OCI-LY1 (cell line): ENCODE measurements at regions not wholly inside any gene's neighbourhood (a gene's known extent, or its start where the extent isn't known, plus 50 kb on each side); places are given as distances from the start of the nearest gene placed in this dataset.

Experiments
- H2AFZ ChIP-seq: fragments of 200-600 bp; sonication (generic), shearing (Covaris generic); 2 replicates; pipeline ENCODE4 v1.6.0; 2014; ENCODE audit warnings: antibody characterized with exemption, mild to moderate bottlenecking, low read length
- H3F3A ChIP-seq: fragments of 200-600 bp; sonication (generic), shearing (Covaris generic); 2 replicates; pipeline ENCODE4 v1.6.0; 2014; ENCODE audit warnings: mild to moderate bottlenecking, antibody characterized with exemption, low read length, moderate library complexity; ENCODE audit not compliant: insufficient read depth
- H3K27ac ChIP-seq: fragments of 200-600 bp; sonication (generic); 2 replicates; pipeline ENCODE4 v1.5.1; 2014; ENCODE audit warnings: low read length, mixed run types, mild to moderate bottlenecking, low read depth; ENCODE audit not compliant: poor library complexity, severe bottlenecking
- H3K27me3 ChIP-seq: fragments of 200-600 bp; sonication (generic); 2 replicates; pipeline ENCODE4 v1.6.0; 2014; ENCODE audit warnings: antibody characterized with exemption, mild to moderate bottlenecking, low read length, moderate library complexity; ENCODE audit not compliant: insufficient read depth
- H3K36me3 ChIP-seq: fragments of 200-600 bp; sonication (generic); 2 replicates; pipeline ENCODE4 v1.6.1; 2014; ENCODE audit warnings: mild to moderate bottlenecking, antibody characterized with exemption, low read length, moderate library complexity, mixed read lengths; ENCODE audit not compliant: insufficient read depth
- H3K4me1 ChIP-seq: fragments of 200-600 bp; sonication (generic); 2 replicates; pipeline ENCODE4 v1.5.1; 2014; ENCODE audit warnings: mild to moderate bottlenecking, low read length, moderate library complexity; ENCODE audit not compliant: insufficient read depth, severe bottlenecking
- H3K4me2 ChIP-seq: fragments of 200-600 bp; sonication (generic), shearing (Covaris generic); 2 replicates; pipeline ENCODE4 v1.6.1; 2014; ENCODE audit warnings: low read length
- H3K4me3 ChIP-seq: fragments of 200-600 bp; sonication (generic); 2 replicates; pipeline ENCODE4 v1.5.1; 2014; ENCODE audit warnings: low read length, low read depth, mild to moderate bottlenecking, mixed read lengths; ENCODE audit not compliant: poor library complexity, severe bottlenecking
- H3K79me2 ChIP-seq: fragments of 200-600 bp; shearing (Covaris generic); 2 replicates; pipeline ENCODE4 v1.6.1; 2016; ENCODE audit warnings: mixed run types, low read length, mixed read lengths; ENCODE audit not compliant: insufficient read depth
- H3K9ac ChIP-seq: fragments of 200-600 bp; sonication (generic), shearing (Covaris generic); 2 replicates; pipeline ENCODE4 v1.6.1; 2014; ENCODE audit warnings: mild to moderate bottlenecking, low read length, mixed read lengths
- H3K9me2 ChIP-seq: fragments of 200-600 bp; sonication (generic), shearing (Covaris generic); 2 replicates; pipeline ENCODE4 v1.6.1; 2014; ENCODE audit warnings: low read depth, mild to moderate bottlenecking, low read length, mixed read lengths
- H3K9me3 ChIP-seq: fragments of 200-600 bp; shearing (Covaris generic); 2 replicates; pipeline ENCODE4 v1.6.1; 2014; ENCODE audit warnings: low read length, mixed read lengths
- H4K20me1 ChIP-seq: fragments of 200-600 bp; sonication (generic), shearing (Covaris generic); 2 replicates; pipeline ENCODE4 v1.6.0; 2016; ENCODE audit warnings: mild to moderate bottlenecking, low read length; ENCODE audit not compliant: insufficient read depth
- EZH2 ChIP-seq: fragments of 200-600 bp; sonication (generic), shearing (Covaris generic); IDR thresholded peaks from 2 replicates; pipeline ENCODE4 v1.8.0; 2017; ENCODE audit warnings: borderline replicate concordance, mixed run types, mild to moderate bottlenecking, antibody characterized with exemption, low read length, moderate library complexity, mixed read lengths
- TF ChIP-seq, protein P1 (sequence below): fragments of 200-600 bp; sonication (generic), shearing (Covaris generic); IDR thresholded peaks from 2 replicates; pipeline ENCODE4 v1.5.1; 2017; ENCODE audit warnings: mild to moderate bottlenecking, antibody characterized with exemption, low read length, moderate library complexity, mixed read lengths

DNA sequence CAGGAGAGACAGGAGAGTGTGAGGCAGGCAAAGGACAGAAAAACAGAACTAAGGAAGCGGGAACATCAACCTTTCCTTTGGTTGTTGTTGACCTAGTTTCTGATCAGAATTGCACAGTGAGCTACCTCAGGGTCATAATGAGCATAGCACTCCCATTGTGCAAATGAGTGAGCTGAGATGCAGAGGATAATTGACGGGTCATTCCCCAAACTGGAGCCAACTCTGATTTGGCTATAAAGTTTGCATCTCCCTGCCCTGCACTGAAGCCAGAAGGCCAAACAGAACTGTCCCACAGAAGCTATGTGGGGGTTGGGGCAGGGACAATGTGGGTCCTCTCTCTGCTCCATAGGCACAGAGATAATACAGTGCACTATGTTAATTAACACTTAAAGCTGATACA is 105.6 kb upstream of the KLHL14 start:
- Histone ChIP-seq H3K27me3 (no peaks in the 10 kb centered on the region), H3K9me2 (no peaks in the 10 kb centered on the region), H3K4me1 (peaks cover 23% of the 10 kb centered on the region), H3K4me2 (no peak overlapping the region), H4K20me1 (no peaks in the 10 kb centered on the region), H3K79me2 (no peaks in the 10 kb centered on the region), H3K4me3 (no peak overlapping the region), H2AFZ (no peak overlapping the region), H3F3A (no peaks in the 10 kb centered on the region), H3K9me3 (no peaks in the 10 kb centered on the region), H3K36me3 (no peaks in the 10 kb centered on the region), H3K9ac (no peak overlapping the region), H3K27ac (no peak overlapping the region)
- TF ChIP-seq EZH2, result no peak
- TF ChIP-seq, protein P1, sequence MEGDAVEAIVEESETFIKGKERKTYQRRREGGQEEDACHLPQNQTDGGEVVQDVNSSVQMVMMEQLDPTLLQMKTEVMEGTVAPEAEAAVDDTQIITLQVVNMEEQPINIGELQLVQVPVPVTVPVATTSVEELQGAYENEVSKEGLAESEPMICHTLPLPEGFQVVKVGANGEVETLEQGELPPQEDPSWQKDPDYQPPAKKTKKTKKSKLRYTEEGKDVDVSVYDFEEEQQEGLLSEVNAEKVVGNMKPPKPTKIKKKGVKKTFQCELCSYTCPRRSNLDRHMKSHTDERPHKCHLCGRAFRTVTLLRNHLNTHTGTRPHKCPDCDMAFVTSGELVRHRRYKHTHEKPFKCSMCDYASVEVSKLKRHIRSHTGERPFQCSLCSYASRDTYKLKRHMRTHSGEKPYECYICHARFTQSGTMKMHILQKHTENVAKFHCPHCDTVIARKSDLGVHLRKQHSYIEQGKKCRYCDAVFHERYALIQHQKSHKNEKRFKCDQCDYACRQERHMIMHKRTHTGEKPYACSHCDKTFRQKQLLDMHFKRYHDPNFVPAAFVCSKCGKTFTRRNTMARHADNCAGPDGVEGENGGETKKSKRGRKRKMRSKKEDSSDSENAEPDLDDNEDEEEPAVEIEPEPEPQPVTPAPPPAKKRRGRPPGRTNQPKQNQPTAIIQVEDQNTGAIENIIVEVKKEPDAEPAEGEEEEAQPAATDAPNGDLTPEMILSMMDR, result no peak

DNA sequence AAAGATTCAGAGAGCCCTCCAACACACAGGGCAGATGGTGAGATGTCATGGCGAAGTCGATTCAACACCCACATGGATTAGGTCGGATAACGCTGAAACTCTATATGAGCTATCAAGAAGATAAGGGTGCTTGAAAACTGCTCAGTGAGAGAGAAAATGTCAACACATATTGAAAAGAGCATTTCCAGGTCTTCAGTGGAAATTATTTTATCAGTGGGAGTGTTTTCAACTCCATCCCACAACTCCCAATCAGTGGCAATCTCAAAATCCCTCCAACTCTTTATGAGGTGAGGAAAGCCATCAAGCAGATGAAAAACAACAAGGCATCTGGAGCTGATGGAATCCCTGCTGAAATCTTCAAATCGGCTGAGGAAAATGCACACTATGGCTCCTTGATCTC is 104.5 kb upstream of the KLHL14 start:
- H3K27me3 ChIP-seq, result no peaks in the 10 kb centered on the region
- no peak overlapping the region for H3K4me3 ChIP-seq
- H3K79me2 ChIP-seq, result no peaks in the 10 kb centered on the region
- H3K4me1 ChIP-seq, result peaks cover 23% of the 10 kb centered on the region
- no peak overlapping the region for H3K27ac ChIP-seq
- TF ChIP-seq, protein P1, result no peak
- no peak for TF ChIP-seq EZH2
- no peak overlapping the region for H3K9ac ChIP-seq
- no peaks in the 10 kb centered on the region for H3K36me3 ChIP-seq
- H3K9me2 ChIP-seq, result no peaks in the 10 kb centered on the region
- H3F3A ChIP-seq, result no peaks in the 10 kb centered on the region
- no peak overlapping the region for H2AFZ ChIP-seq
- no peaks in the 10 kb centered on the region for H4K20me1 ChIP-seq
- no peaks in the 10 kb centered on the region for H3K9me3 ChIP-seq
- H3K4me2 ChIP-seq, result no peak overlapping the region

DNA sequence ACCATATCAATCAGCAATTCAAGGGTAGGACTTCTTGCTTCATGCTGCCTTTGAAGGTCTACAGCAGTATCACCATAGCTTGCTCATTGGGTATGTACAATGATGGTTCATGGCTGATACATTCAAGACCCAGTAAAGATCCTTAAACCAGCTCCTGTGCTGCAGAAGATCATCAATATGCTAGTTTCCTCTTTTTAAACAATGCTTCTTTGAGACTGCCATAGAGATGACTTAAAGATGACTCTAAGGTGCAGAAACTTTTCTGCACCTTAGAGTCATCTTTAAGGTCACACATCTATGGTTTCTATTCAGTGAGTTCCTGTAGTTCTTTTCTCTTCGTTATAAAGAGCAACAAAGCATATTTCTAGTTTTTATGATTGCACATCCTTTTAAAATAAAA is 102.8 kb upstream of the KLHL14 start:
- no peak for TF ChIP-seq EZH2
- TF ChIP-seq, protein P1, result no peak

More for the DNA sequence above, 102.8 kb upstream of the KLHL14 start:
- H3K4me2 ChIP-seq, result no peak overlapping the region
- no peaks in the 10 kb centered on the region for H3K79me2 ChIP-seq
- H3F3A ChIP-seq, result no peaks in the 10 kb centered on the region
- H3K4me3 ChIP-seq, result no peak overlapping the region
- H3K9me2 ChIP-seq, result no peaks in the 10 kb centered on the region
- H3K4me1 ChIP-seq, result peaks cover 17% of the 10 kb centered on the region
- no peaks in the 10 kb centered on the region for H3K36me3 ChIP-seq
- no peaks in the 10 kb centered on the region for H3K27me3 ChIP-seq
- H3K27ac ChIP-seq, result no peak overlapping the region
- H4K20me1 ChIP-seq, result no peaks in the 10 kb centered on the region
- H3K9me3 ChIP-seq, result no peaks in the 10 kb centered on the region
- H2AFZ ChIP-seq, result no peak overlapping the region
- H3K9ac ChIP-seq, result no peak overlapping the region
